GM12892 (cell line): ENCODE measurements at regions not wholly inside any gene's neighbourhood (a gene's known extent, or its start where the extent isn't known, plus 50 kb on each side); places are given as distances from the start of the nearest gene placed in this dataset.

Experiments used
- POLR2A ChIP-seq: IDR thresholded peaks from 2 replicates; pipeline ENCODE4 v1.6.1; 2011; ENCODE audit warnings: low read depth, low read length, control low read depth
- POLR2AphosphoS5 ChIP-seq: IDR thresholded peaks from 2 replicates; pipeline ENCODE4 v1.6.1; 2011; ENCODE audit warnings: low read depth, low read length, control low read depth
- TAF1 ChIP-seq: IDR thresholded peaks from 2 replicates; pipeline ENCODE4 v1.6.1; 2011; ENCODE audit warnings: low read depth, mild to moderate bottlenecking, control low read depth, low read length, borderline replicate concordance

GRCh38 chr20:40325006-40325568, 363.9 kb downstream of the MAFB start:
- TF ChIP-seq POLR2A (no peak), POLR2AphosphoS5 (no peak), TAF1 (no peak)
